HG03469 (cell line): ENCODE measurements at regions not wholly inside any gene's neighbourhood (a gene's known extent, or its start where the extent isn't known, plus 50 kb on each side); places are given as distances from the start of the nearest gene placed in this dataset.

Experiments
- ATAC-seq: cut with Tn5 transposase; IDR thresholded peaks from one replicate; pipeline ENCODE4 v1.9.1; 2021; ENCODE audit warnings: mild to moderate bottlenecking, moderate library complexity, moderate number of reproducible peaks; ENCODE audit not compliant: unreplicated experiment

GRCh38 chr3:154976072-154976983 lies 103.8 kb upstream of the MME start:
- no peak for ATAC-seq

- no peak for ATAC-seq
Measured at GRCh38 chr3:154973851-154974250, 106.3 kb upstream of the MME start.

GRCh38 chr3:154972951-154973350 lies 107.2 kb upstream of the MME start:
- no peak for ATAC-seq

GRCh38 chr3:154971771-154972326 lies 108.3 kb upstream of the MME start:
- ATAC-seq, result no peak

GRCh38 chr3:154971341-154971740 lies 108.8 kb upstream of the MME start:
- no peak for ATAC-seq

GRCh38 chr3:154970797-154971196 lies 109.3 kb upstream of the MME start:
- ATAC-seq, result no peak

- no peak for ATAC-seq
Measured at GRCh38 chr3:154969366-154969765, 110.8 kb upstream of the MME start.

- ATAC-seq, result no peak
Measured at GRCh38 chr3:154967090-154967489, 113.0 kb upstream of the MME start.

GRCh38 chr3:154956815-154957214 lies 123.3 kb upstream of the MME start:
- no peak for ATAC-seq

- ATAC-seq, result no peak
Measured at GRCh38 chr3:154955907-154956533, 124.1 kb upstream of the MME start.

GRCh38 chr3:154954757-154955156 lies 125.4 kb upstream of the MME start:
- peak; percentile 54 for ATAC-seq

GRCh38 chr3:154953538-154953937 lies 126.6 kb upstream of the MME start:
- ATAC-seq, result no peak

GRCh38 chr3:154952553-154952952 lies 127.6 kb upstream of the MME start:
- ATAC-seq, result no peak

GRCh38 chr3:154943981-154944380 lies 136.1 kb upstream of the MME start:
- ATAC-seq, result no peak

- no peak for ATAC-seq
Measured at GRCh38 chr3:154942827-154943226, 137.3 kb upstream of the MME start.

GRCh38 chr3:154936196-154936595 lies 143.9 kb upstream of the MME start:
- no peak for ATAC-seq

GRCh38 chr3:154933581-154933980 lies 146.5 kb upstream of the MME start:
- no peak for ATAC-seq

- ATAC-seq, result no peak
Measured at GRCh38 chr3:154932633-154933032, 147.5 kb upstream of the MME start.

GRCh38 chr3:154931484-154931883 lies 148.6 kb upstream of the MME start:
- ATAC-seq, result no peak

- no peak for ATAC-seq
Measured at GRCh38 chr3:154926721-154927120, 153.4 kb upstream of the MME start.

GRCh38 chr3:154921351-154921750 lies 158.8 kb upstream of the MME start:
- ATAC-seq, result no peak

GRCh38 chr3:154919226-154919625 lies 160.9 kb upstream of the MME start:
- ATAC-seq, result no peak
